ENCODE measurements at regions not wholly inside any gene's neighbourhood (a gene's known extent, or its start where the extent isn't known, plus 50 kb on each side); places are given as distances from the start of the nearest gene placed in this dataset.
"Not testable (repeated sequence)": the region's sequence is repeated elsewhere in the genome, so short reads cannot be mapped to it uniquely, and the experiment has no call there.

DNA sequence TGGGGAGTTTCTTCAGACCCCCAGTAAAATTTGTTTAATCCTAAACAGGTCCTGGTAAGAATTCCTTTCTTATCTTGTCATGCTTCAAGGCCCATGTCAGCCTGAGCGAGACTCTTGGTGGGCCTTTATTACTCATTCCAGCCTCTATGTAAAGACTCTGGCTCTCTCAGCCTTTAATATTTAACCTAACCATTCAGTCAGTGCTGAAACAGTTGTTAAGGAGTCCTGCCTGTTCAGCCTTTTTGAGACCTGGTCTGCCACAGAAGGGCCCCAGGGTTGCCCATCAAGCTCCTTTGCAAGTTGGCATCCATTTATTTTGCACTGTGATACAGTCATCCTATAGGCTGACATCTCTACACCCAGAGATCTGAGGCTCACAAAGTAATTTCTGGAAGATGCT is 107.7 kb upstream of the VANGL1 start:
- DNase-seq (ENCODE audit: low read depth in 2 of 2), result no peak

DNA sequence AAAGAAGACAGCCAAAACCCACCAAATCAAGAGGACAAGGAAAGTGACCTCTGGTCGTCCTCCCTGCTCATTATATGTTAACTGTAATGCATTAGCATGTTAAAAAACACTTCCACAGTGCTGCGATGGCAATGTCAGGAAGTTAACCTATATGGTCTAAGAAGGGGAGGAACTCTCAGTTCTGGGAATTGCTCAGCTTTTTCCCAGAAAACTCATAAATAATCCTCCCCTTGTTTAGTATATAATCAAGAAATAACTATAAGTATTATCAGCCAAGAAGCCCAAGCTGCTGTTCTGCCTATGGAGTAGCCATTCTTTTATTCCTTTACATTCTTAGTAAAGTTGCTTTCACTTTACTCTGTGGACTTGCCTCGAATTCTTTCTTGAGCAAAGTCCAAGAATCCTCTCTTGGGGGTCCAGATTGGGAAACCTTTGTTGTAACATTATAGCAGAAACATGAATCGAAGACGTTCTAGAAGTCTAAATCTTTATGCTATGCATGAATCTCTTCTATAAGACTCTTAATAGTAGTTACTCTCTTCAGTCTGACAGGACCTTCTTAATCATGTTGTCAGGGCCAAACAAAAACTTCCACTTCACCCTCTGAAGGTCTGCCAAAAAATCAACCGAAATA is 110.0 kb upstream of the VANGL1 start:
- DNase-seq (ENCODE audit: low read depth in 2 of 2), result no peak

DNA sequence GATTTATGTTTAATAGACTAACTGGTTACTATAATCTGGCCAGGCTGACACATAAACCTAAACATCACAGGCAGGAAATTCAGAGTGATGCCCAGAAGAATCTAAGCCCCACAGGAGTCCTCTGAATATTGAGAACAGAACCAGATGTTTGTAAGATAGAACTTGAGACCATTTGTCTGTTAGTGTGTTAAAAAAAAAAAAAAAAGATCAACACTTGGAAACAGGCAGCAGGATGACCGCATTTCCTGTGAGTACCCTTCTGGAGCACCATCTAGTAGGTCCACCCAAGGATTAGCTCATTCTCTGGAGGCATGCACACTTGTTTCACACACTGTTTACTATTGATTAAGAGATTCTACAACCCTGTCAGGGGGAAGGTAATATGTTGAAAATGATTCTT is 111.4 kb upstream of the VANGL1 start:
- DNase-seq (ENCODE audit: low read depth in 2 of 2), result no peak

DNA sequence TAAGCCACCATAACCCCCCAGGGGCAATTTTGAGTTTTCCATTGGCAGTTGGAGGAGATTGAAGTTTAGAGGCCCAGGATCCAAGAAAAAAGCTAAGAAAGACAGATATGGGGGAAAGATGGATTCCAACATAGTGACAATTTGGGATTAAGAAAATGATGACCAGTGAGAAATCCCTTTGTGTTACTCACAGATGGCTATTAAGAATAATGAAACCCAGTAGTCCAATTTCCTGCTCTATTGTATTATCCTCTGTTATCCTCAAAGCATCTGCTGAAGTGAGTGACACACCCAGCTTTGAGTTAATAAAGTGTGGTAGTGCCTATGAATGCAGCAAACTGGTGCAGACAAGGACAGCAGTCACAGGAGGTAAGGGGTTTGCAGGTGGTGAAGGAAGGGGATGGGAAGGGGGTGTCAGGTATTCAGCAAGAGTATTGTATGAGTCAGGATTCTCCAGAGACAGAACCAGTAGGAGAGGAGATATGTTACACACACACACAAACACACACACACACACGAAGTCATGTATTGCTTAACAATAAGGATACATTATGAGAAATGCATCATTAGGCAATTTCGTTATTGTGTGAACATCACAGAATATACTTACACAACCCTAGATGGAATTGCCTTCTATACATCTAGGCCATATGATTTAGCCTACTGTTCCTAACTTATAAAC is 112.4 kb upstream of the VANGL1 start:
- DNase-seq (ENCODE audit: low read depth in 2 of 2), result no peak

DNA sequence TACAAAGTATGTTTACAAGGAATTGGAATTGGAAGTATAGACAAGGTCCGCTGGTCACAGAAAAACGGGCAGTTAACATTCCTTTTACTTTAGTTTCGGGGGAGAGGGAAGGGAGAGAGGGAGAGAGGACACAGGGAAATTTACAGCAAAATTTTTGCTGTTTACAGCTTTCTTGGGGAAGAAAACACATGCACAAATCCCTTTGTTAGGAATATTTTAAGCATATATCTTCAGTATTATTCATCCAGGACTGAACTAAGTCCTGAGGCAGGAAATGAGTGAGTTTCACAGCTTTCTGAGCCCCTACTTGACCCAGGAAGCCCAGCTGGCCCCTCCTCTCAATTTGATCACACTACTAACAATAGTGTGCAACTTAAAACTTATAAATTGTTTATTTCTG is 113.4 kb upstream of the VANGL1 start:
- not testable (repeated sequence) for DNase-seq (ENCODE audit: low read depth in 2 of 2)

DNA sequence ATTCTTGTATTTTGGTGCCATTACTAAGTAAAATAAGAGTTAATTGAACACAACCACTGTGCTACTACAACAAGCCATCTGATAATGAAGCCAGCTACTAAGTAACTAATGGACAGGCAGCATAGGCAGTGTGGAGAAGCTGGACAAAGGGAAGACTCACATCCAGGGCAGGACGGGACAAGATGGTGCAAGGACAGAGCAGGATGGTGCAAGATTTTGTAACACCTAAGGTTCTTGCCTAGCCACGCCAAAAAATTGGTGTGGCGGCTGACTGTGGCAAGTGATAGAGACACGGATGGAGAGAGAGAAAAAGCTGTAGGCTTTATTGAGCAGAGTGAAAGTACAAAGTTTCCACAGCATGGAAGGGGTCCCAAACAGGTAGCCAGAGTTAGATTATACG is 114.0 kb upstream of the VANGL1 start:
- no peak for DNase-seq (ENCODE audit: low read depth in 2 of 2)

DNA sequence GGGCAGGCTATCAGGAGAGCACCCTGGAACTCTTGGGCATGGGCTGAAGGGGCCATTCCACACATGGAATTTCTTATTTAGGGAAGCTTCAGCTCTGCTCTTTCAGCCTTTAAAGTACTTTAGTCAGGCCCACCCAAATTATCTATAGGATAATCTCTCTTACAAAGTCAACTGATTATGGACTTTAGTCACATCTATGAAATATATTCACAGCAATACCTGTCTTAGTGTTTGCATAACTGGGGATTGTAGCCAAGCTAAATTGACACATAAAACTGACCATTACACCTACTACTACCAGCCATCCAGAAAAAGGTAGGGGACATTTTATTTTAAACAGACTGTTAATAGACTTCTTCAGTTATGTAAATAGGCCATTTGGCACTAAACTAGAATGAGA is 114.9 kb upstream of the VANGL1 start:
- no peak for DNase-seq (ENCODE audit: low read depth in 2 of 2)

DNA sequence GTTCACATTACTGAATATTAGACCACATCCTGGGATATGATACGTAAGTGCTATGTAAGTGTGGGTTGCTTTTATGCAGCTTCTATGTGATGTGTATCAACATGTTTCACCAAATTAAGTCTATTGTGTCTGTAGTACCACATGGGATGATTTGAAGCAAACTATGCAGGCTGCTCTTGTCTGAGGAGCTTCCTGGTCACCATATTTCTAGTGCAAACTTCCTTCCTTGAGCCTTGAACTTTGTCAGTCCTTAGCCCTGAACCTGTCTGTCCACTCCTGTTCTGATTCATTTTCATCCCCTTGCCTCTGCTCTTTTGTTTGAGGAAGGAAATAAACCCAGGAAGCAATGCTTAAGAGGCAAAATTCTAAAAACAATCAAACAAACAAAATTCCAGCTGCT is 117.5 kb upstream of the VANGL1 start:
- DNase-seq (ENCODE audit: low read depth in 2 of 2), result no peak

DNA sequence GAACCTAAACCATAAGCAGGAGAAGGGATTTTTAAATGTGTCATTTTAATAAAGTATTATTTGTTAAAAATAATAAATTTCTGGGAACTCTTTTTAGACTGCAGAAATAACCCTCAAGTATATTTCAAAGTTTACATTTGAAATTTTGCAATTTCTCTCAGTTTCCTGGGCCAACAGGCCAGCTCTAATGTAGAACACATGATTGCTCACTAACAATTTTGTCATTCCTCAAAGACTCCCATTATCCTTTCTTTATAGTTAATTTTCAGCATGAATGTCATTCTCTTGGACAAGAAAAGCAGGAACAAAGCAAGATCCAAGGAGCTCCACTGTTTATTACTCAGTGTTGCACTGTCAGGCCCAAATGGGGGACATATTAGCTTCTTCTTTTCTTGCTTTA is 119.4 kb upstream of the VANGL1 start:
- DNase-seq (ENCODE audit: low read depth in 2 of 2), result no peak

DNA sequence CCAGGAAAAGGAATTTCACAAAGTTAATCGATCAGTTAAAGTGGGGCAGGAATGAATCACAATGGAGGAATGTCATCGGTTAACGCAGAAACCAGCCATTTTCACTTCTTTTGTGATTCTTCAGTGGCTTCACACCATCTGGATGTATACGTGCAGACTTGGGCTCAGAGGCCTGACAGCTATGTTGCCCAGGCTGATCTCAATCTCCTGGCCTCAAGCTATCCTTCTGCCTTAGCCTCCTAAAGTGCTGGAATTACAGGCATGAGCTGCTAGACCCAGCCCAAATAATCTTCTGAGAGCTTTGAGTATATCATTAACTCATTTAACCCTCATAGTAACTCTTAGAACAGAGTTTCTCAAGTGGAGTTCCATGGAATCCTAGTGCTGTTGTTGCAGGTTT is 126.5 kb upstream of the VANGL1 start:
- no peak for DNase-seq (ENCODE audit: low read depth in 2 of 2)

DNA sequence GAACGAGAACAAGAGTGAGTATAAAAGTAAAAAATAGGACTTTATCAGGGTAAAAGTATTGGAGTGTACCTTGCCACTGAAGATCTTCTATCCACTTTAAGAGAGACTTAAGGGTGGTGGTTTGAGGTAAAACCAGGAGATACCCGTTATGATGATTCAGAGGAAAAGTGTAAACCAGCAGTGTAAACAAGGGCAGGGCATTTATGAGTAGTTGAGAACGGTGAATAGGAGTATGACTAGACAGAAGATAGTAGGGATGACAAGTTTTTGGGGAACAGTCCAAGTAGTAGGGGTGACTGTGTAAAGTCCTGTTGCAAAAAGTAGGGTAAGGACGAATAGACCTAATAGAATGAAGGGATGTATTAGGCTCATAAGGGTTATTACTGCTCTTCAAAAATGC is 131.5 kb upstream of the VANGL1 start:
- DNase-seq (ENCODE audit: low read depth in 2 of 2), result not testable (repeated sequence)

DNA sequence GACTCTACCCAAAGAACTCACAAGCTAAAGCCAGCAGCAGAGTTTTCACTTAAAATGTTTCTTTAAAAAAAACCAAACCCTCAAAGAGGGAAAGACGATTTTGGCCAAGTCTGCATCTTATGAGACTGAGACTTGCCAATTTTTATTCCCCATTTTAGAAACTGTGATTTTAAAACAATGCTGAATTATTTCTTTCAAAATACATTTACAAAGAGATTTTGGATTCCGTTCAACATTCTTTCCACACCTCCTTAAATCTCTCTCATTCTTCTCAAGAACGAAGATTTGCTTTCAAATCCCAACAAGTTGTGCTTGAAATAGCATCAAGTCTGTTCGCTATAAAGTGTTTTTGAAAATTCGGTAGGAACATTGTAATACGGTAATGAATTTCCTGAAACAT is 133.9 kb upstream of the VANGL1 start:
- no peak for DNase-seq (ENCODE audit: low read depth in 2 of 2)

DNA sequence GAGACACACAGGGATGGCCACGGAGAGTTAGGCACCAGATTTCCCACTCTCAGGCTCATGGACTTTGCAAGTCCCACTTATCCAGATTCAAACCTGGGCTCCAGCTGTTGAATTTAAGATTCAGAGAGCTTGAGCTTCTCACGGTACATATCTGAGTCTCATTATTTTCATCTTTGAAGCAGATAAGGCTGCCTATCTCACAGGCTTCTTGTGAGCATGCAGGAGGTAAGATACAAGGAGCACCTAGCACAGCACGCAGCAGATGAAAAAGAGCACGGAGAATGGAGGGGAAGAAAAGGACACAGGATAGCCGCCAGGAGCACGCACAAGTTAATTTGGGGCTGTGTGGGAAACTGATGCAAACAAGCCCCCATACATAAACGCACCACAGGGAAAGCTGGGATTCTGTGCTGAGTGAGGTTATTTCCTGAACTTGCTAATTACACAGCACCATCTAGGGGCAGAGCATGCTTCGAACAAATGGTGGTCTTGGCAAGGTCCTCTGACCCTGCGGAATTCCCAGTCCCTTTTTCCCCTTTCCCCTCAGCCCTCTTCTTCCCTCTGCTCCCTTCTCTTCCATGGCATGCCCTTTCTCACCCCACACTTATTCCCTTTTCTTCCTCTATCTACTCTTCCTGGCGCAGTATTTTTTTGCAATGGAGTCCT is 134.7 kb upstream of the VANGL1 start:
- no peak for DNase-seq (ENCODE audit: low read depth in 2 of 2)

DNA sequence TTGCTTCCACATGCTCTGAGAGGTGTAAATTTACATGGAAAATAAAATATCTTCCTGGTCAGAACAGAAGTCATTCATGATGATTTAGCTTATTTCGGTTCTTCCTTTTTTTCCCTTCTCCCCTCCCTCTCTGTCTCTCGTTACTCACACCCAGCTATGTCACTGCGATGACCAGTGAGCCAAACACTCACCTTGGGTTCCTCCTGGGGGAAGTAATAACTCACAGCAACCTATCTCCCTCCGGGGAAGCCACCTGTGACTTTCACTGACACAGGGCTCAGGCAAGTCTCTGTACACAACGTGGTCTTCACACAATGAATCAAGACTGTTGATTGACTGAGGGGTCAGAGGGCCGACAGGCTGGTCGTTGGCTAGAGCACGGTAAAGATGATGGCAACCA is 135.3 kb upstream of the VANGL1 start:
- no peak for DNase-seq (ENCODE audit: low read depth in 2 of 2)

DNA sequence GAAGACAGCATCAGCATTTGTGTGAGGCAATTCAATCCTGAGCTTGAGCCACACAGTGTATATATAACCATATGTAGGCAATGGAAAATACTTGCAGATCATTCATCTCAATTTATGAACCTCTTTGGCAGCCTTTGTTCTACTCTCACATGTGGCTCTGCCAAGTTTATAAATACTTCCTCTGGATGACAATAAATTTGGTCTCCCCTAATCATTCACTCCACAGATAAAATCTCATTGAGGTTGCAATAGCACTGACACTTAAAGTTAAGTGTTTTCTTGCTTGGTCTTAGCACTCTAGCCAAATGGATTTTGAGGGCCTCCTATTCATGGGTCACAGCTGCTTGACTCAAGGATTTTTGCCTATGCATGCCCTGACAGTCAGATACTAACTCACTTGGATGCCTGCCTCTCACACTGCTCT is 136.6 kb upstream of the VANGL1 start:
- no peak for DNase-seq (ENCODE audit: low read depth in 2 of 2)

DNA sequence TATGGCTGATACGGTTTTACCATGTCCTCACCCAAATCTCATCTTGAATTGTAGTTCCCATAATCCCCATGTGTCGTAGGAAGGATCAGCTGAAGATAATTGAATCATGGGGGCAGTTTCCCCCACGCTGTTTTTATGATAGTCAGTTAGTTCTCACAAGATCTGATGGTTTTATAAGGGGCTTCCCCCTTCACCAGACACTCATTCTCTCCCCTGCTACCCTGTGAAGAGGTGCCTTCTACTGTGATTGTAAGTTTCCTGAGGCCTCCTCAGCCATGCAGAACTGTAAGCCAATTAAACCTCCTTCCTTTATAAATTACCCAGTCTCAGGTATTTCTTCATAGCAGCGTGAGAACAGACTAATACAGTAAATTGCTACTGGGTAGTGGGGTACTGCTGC is 139.6 kb upstream of the VANGL1 start:
- not testable (repeated sequence) for DNase-seq (ENCODE audit: low read depth in 2 of 2)

DNA sequence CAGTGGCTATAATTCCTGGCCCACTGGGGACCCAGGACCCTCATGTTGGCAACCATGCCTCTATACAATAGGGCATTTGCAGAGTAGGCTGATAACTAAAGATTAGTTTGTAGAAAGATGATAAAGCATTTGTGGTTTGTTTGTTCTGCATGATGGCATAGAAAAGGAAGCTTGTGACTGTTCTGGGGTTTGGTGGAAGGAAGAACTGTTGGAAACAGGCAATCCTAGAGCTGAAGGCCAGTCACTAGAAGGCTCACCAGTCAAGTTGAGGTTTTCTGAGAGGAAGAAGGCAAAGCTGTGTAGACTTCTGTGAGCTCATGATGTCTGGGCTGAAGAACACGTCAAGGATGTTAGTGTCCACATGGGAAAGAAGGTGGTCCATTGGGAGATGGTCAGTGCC is 140.3 kb upstream of the VANGL1 start:
- no peak for DNase-seq (ENCODE audit: low read depth in 2 of 2)

DNA sequence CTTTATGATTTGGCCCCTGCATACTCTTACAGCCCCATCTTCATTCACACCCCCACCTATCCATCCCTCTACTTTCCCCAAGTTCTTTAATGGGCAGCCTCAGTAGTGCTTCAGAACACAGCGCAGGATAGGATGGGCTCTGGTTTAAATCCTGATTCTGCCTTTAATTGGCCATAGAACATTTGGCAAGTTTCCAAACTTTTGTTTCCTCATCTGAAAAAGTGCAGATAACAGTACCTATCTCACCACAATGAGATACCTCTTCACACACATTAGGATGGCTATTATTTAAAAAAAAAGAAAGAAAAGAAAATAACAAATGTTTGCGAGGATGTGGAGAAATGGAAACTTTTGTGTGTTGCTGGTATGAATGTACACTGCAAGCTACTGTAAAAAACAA is 142.5 kb upstream of the VANGL1 start:
- DNase-seq (ENCODE audit: low read depth in 2 of 2), result no peak

DNA sequence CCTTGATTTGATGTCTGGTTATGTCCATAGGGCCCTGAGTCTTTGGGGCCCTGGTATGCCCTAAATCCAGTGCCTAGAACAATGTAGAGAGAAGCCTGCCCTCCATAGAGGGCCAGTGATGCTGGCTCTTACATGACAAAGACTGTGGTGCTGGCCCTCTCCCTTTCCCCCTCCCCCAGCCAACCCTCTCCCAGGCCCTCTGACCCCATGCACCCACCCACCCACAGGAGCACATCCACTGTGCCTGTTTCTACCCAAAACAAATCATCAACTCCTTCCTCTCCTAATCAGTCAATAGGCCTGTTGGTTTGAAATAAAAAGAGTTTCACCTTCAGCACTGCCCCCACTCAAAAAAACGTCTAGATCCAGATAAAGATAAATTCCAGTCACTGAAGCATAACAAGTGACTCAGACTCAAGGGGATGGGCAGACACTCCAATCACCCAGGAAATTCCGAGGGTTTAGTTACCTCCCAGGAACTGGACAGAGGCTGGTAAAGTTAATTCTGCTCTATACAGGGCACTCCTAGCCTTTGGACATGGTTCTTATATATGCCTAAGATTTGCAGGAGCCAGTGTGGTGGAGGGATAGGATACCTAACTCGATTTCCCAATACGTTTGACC is 144.8 kb upstream of the VANGL1 start:
- no peak for DNase-seq (ENCODE audit: low read depth in 2 of 2)

DNA sequence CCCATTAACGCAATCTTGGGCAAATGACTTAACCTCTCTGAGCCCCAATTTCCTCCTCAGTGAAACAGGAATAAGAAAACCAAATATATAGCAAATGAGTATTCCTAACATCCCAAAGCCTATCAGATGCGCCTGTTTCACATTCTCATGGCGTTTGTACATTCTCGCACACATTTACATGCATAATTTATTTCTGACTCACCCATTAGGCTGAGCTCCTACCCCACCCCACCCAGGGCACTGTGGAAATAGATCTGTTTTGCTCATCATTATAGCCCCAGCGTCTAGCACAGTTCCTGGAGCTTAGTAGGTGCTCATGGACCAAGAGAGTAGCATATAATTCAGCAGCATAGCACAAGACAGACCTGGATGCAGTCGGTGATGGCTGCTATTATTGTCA is 146.1 kb upstream of the VANGL1 start:
- DNase-seq (ENCODE audit: low read depth in 2 of 2), result no peak

DNA sequence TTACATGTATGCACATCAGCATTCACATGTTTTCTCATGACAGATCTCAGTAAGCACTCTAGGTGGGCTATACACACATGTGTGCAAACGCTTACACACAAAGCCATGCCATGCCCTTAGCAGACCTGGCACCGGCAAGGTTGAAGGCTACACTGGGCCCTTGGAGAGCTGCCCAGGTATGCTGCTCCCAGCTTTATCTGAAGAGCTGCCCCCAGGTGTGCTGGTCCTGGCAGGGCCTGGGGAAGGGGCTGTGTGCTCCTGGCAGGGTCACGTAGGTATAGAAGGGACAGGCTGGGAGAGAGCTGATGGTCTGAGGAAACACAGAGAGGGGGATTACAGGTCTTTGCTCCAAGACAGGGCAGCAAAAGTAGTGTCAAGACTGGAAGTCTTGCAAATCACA is 146.7 kb upstream of the VANGL1 start:
- DNase-seq (ENCODE audit: low read depth in 2 of 2), result no peak

DNA sequence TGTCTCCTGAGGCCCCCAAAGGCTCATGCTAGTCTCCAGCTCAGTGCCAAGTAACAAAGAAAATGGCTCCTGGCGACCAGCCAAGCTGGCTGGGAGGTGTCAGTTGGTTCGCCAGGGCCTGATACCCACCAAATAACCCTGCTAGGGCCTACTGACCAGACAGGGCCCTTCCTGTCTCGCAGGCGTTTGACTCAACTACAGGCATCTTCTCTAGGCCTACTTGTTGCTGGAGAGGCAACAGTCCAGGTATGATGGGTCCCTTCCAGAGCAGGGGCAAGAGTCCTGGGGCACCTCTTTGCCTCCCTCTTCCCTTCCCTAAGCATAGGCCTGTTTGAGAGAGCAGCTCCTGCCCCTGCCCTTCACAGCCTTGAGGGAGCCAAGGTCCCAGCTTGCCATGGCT is 147.9 kb upstream of the VANGL1 start:
- DNase-seq (ENCODE audit: low read depth in 2 of 2), result no peak

DNA sequence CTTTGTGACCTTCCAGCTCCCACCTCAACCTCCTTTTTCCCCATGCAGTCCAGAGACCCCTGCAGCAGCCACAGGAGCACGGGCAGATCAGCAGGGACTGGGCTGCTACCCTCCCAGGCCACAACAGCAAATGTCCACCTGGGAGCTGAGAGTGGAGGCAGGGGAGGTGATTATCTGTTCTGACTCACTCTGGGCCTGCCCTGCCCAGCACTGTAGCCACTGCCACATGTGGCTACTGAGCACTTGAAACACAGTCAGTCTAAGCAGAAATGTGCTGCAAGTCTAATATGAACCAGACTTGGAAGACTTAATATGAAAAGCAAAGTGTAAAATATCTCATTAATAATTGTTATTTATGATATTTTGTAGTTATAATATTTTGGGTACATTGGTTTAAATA is 148.9 kb upstream of the VANGL1 start:
- DNase-seq (ENCODE audit: low read depth in 2 of 2), result no peak

All from activated CD4-positive, alpha-beta T cell treated with anti-CD3 and anti-CD28 coated beads for 24 hours (primary cell).